DMS53 treated with DMSO at 0.1 percent for 48 hours (cell line): ENCODE measurements at regions not wholly inside any gene's neighbourhood (a gene's known extent, or its start where the extent isn't known, plus 50 kb on each side); places are given as distances from the start of the nearest gene placed in this dataset.
A peak's percentile ranks its signal among the peaks of the same experiment; 100 is the strongest.

Experiments
- DNase-seq: peaks from one replicate; lab custom pipeline; 2025; ENCODE audit not compliant: unreplicated experiment; lab: John Stamatoyannopoulos, UW

- no peak for DNase-seq
These were observed 51.9 kb upstream of the DBX2 start for GRCh38 chr12:45102818-45103217.

- no peak for DNase-seq
These were observed 55.1 kb upstream of the DBX2 start for GRCh38 chr12:45105996-45106395.

- DNase-seq = no peak
These were observed 61.4 kb upstream of the DBX2 start for GRCh38 chr12:45112306-45112705.

GRCh38 chr12:45121224-45121623, 70.3 kb upstream of the DBX2 start:
- DNase-seq = no peak

- DNase-seq = peak; percentile 77
These were observed 72.0 kb upstream of the DBX2 start for GRCh38 chr12:45122768-45123380.

GRCh38 chr12:45124485-45125155, 73.7 kb upstream of the DBX2 start:
- DNase-seq = no peak

DNA sequence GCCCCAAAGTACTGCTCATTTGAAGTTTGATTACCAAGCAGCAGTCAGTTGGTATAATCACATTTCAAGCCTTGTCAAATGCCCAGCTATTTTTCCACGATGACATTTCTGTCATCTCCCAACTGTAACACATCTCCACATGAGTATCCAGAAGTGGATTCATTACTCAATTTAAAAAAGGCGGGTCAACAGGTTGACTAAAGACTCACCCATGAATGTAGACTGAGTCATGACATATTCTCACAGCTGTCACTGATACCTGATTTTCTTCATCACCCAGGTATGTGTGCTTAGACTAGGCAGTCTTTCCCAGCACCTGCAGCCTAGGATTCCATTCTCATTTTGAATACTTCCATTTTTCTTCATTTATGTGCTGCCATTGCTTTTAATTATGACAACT, 75.1 kb upstream of the DBX2 start:
- DNase-seq = no peak

DNA sequence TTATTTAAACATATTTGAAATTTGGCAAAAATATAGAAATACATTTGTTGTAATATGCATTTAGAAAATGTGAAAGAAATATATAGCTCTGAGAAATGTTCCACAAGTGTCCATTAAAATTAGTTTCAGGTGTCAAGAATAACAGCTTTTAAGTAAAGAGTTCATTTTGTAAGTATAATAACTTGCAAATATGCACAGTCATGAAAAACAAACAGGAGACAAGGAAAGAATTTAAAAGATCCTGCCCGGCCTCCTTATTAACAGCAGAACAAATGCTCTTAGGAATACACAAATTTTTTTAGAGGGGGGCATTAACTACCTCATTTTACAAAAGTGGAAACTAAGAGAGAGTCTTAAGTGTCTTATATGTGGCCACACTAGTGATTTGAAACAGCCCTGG, 77.7 kb upstream of the DBX2 start:
- no peak for DNase-seq

- DNase-seq = peak; percentile 87
These were observed 80.0 kb upstream of the DBX2 start for GRCh38 chr12:45130881-45131281.

GRCh38 chr12:45131506-45131905, 80.6 kb upstream of the DBX2 start:
- no peak for DNase-seq

DNA sequence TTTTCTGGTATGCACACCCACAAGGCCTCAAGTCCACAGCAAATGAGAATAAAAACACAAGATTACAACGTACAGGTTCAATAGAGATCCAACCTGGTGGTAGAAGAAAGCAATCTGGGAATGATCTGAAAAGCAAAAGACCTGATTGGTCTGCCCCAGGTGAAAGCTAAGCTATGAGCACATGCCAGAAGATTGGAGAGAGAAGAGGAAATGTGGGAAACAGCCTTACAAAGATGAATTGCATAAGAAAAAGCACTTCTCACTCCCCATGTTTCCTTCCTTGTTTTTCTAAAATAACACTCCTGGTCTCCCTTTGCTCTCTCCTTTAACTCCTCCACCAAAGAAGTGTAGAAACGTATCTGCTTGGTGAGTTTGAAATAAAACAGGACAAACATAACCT, 77.3 kb upstream of the ANO6 start:
- no peak for DNase-seq

- no peak for DNase-seq
These were observed 67.9 kb upstream of the ANO6 start for GRCh38 chr12:45148006-45148405.

DNA sequence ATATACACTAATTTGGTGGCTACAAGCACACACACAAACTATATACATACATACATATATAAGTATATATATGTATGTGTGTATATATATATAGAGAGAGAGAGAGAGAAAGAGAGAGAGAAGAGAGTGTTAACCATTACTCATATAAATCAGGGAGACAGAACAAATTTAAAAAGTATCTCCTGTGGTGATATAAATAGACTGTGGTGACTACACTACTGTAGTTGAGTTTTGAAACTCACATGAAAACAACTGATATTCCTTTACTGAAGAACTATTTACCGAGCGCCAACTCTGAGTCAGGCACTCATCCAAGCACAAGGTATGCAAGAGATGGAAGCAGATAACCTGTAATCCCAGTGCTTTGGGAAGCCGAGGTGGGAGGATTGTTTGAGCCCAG, 67.3 kb upstream of the ANO6 start:
- no peak for DNase-seq

DNA sequence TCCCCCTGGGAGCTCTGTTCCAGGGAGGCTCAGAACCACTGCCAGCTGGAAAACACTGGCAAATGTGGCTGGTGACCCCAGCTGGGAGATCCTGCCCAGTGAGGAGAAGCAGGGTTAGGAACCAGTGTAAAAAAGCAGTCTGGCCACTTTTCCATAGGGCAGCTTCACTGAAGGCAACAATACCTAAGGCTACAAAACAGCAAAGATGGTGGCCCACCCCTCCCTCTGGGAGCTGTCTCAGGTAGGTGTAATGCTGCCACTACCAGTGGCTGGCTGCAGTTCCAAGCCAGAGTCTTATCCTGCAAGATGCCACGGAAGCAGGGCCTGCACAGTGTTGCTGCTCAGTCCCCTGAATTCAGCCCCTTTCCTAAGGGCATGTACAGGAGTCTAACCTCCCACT, 50.6 kb upstream of the ANO6 start:
- DNase-seq = no peak

- no peak for DNase-seq
These were observed 49.8 kb upstream of the ANO6 start for GRCh38 chr12:45166056-45166455.
